ENCODE measurements at regions not wholly inside any gene's neighbourhood (a gene's known extent, or its start where the extent isn't known, plus 50 kb on each side); places are given as distances from the start of the nearest gene placed in this dataset.
A peak's percentile ranks its signal among the peaks of the same experiment; 100 is the strongest.

GRCh38 chr1:238658763-238659162, 727.6 kb upstream of the CHRM3 start:
- no peak overlapping the region for H3K4me3 ChIP-seq
- no peaks in the 10 kb centered on the region for H3K9me3 ChIP-seq
- H3K4me1 ChIP-seq = no peaks in the 10 kb centered on the region
- in situ Hi-C loops (cut with MboI; ENCODE audit: low sequenced_read_pairs) = no loop called here
- no peaks in the 10 kb centered on the region for H3K27me3 ChIP-seq (ENCODE audit: low read depth)
- no peak for DNase-seq (ENCODE audit: low spot score in 2 of 2)
- no peaks in the 10 kb centered on the region for H3K36me3 ChIP-seq (replicated peaks)

GRCh38 chr1:238653693-238654321, 732.6 kb upstream of the CHRM3 start:
- no peaks in the 10 kb centered on the region for H3K27me3 ChIP-seq (ENCODE audit: low read depth)
- no peaks in the 10 kb centered on the region for H3K4me1 ChIP-seq
- in situ Hi-C loops (cut with MboI; ENCODE audit: low sequenced_read_pairs) = no loop called here
- H3K9me3 ChIP-seq = no peaks in the 10 kb centered on the region
- no peak for DNase-seq (ENCODE audit: low spot score in 2 of 2)
- no peak overlapping the region for H3K4me3 ChIP-seq
- no peaks in the 10 kb centered on the region for H3K36me3 ChIP-seq (replicated peaks)

- no peak for DNase-seq (ENCODE audit: low spot score in 2 of 2)
- no peaks in the 10 kb centered on the region for H3K27me3 ChIP-seq (ENCODE audit: low read depth)
- no peaks in the 10 kb centered on the region for H3K36me3 ChIP-seq (replicated peaks)
- no peaks in the 10 kb centered on the region; the same call in 1 of the 2 replicates for H3K4me1 ChIP-seq
- in situ Hi-C loops (cut with MboI; ENCODE audit: low sequenced_read_pairs) = no loop called here
- no peaks in the 10 kb centered on the region for H3K9me3 ChIP-seq
- no peak overlapping the region for H3K4me3 ChIP-seq
Measured at GRCh38 chr1:238652346-238652968, 733.9 kb upstream of the CHRM3 start.

GRCh38 chr1:238649200-238649599, 737.2 kb upstream of the CHRM3 start:
- in situ Hi-C loops (cut with MboI; ENCODE audit: low sequenced_read_pairs) = no loop called here
- Histone ChIP-seq H3K4me1 (no peaks in the 10 kb centered on the region; the same call in 1 of the 2 replicates), H3K4me3 (no peak overlapping the region), H3K27me3 (ENCODE audit: low read depth) (no peaks in the 10 kb centered on the region), H3K36me3 (replicated peaks) (no peaks in the 10 kb centered on the region), H3K9me3 (no peaks in the 10 kb centered on the region)
- no peak for DNase-seq (ENCODE audit: low spot score in 2 of 2)

- in situ Hi-C loops (cut with MboI; ENCODE audit: low sequenced_read_pairs) = no loop called here
- Histone ChIP-seq H3K36me3 (replicated peaks) (no peaks in the 10 kb centered on the region), H3K4me3 (no peak overlapping the region), H3K9me3 (no peaks in the 10 kb centered on the region), H3K27me3 (ENCODE audit: low read depth) (no peaks in the 10 kb centered on the region), H3K4me1 (no peaks in the 10 kb centered on the region; the same call in 1 of the 2 replicates)
- no peak for DNase-seq (ENCODE audit: low spot score in 2 of 2)
Measured at GRCh38 chr1:238648751-238649150, 737.6 kb upstream of the CHRM3 start.

GRCh38 chr1:238648296-238648695, 738.1 kb upstream of the CHRM3 start:
- H3K36me3 ChIP-seq (replicated peaks) = no peaks in the 10 kb centered on the region
- no peaks in the 10 kb centered on the region; the same call in 1 of the 2 replicates for H3K4me1 ChIP-seq
- in situ Hi-C loops (cut with MboI; ENCODE audit: low sequenced_read_pairs) = no loop called here
- no peak overlapping the region for H3K4me3 ChIP-seq
- no peaks in the 10 kb centered on the region for H3K9me3 ChIP-seq
- DNase-seq (ENCODE audit: low spot score in 2 of 2) = no peak
- H3K27me3 ChIP-seq (ENCODE audit: low read depth) = no peaks in the 10 kb centered on the region

- Histone ChIP-seq H3K4me3 (no peak overlapping the region), H3K27me3 (ENCODE audit: low read depth) (no peaks in the 10 kb centered on the region), H3K9me3 (no peaks in the 10 kb centered on the region), H3K4me1 (no peaks in the 10 kb centered on the region; the same call in 1 of the 2 replicates), H3K36me3 (replicated peaks) (no peaks in the 10 kb centered on the region)
- DNase-seq (ENCODE audit: low spot score in 2 of 2) = peak in 1 of 2 experiments; percentile 12
- in situ Hi-C loops (cut with MboI; ENCODE audit: low sequenced_read_pairs) = no loop called here
Measured at GRCh38 chr1:238647877-238648276, 738.5 kb upstream of the CHRM3 start.

- H3K36me3 ChIP-seq (replicated peaks) = no peaks in the 10 kb centered on the region
- H3K4me1 ChIP-seq = no peaks in the 10 kb centered on the region
- H3K9me3 ChIP-seq = no peaks in the 10 kb centered on the region
- no peaks in the 10 kb centered on the region for H3K27me3 ChIP-seq (ENCODE audit: low read depth)
- in situ Hi-C loops (cut with MboI; ENCODE audit: low sequenced_read_pairs) = no loop called here
- no peak for DNase-seq (ENCODE audit: low spot score in 2 of 2)
- no peak overlapping the region for H3K4me3 ChIP-seq
Measured at GRCh38 chr1:238642231-238642630, 744.1 kb upstream of the CHRM3 start.

- no peaks in the 10 kb centered on the region for H3K36me3 ChIP-seq (replicated peaks)
- DNase-seq (ENCODE audit: low spot score in 2 of 2) = no peak
- H3K4me1 ChIP-seq = no peaks in the 10 kb centered on the region
- no peaks in the 10 kb centered on the region for H3K27me3 ChIP-seq (ENCODE audit: low read depth)
- in situ Hi-C loops (cut with MboI; ENCODE audit: low sequenced_read_pairs) = no loop called here
- H3K9me3 ChIP-seq = no peaks in the 10 kb centered on the region
- no peak overlapping the region for H3K4me3 ChIP-seq
Measured at GRCh38 chr1:238639861-238640260, 746.5 kb upstream of the CHRM3 start.

GRCh38 chr1:238628110-238628509, 737.4 kb upstream of the ZP4 start:
- H3K4me1 ChIP-seq = no peaks in the 10 kb centered on the region
- no peaks in the 10 kb centered on the region for H3K9me3 ChIP-seq
- no peak for DNase-seq (ENCODE audit: low spot score in 2 of 2)
- H3K4me3 ChIP-seq = no peak overlapping the region
- in situ Hi-C loops (cut with MboI; ENCODE audit: low sequenced_read_pairs) = no loop called here
- H3K36me3 ChIP-seq (replicated peaks) = no peaks in the 10 kb centered on the region
- H3K27me3 ChIP-seq (ENCODE audit: low read depth) = no peaks in the 10 kb centered on the region

- no peak for DNase-seq (ENCODE audit: low spot score in 2 of 2)
- in situ Hi-C loops (cut with MboI; ENCODE audit: low sequenced_read_pairs) = no loop called here
- Histone ChIP-seq H3K27me3 (ENCODE audit: low read depth) (no peaks in the 10 kb centered on the region), H3K4me3 (no peak overlapping the region), H3K4me1 (no peaks in the 10 kb centered on the region), H3K36me3 (replicated peaks) (no peaks in the 10 kb centered on the region), H3K9me3 (no peaks in the 10 kb centered on the region)
Measured at GRCh38 chr1:238624776-238625175, 734.1 kb upstream of the ZP4 start.

- DNase-seq (ENCODE audit: low spot score in 2 of 2) = no peak
- no peaks in the 10 kb centered on the region for H3K27me3 ChIP-seq (ENCODE audit: low read depth)
- in situ Hi-C loops (cut with MboI; ENCODE audit: low sequenced_read_pairs) = no loop called here
- H3K4me3 ChIP-seq = no peak overlapping the region
- H3K4me1 ChIP-seq = no peaks in the 10 kb centered on the region
- no peaks in the 10 kb centered on the region for H3K36me3 ChIP-seq (replicated peaks)
- no peaks in the 10 kb centered on the region for H3K9me3 ChIP-seq
Measured at GRCh38 chr1:238621405-238621804, 730.7 kb upstream of the ZP4 start.

- H3K9me3 ChIP-seq = no peaks in the 10 kb centered on the region
Measured at GRCh38 chr1:238619652-238620051, 728.9 kb upstream of the ZP4 start.

GRCh38 chr1:238611406-238611805, 720.7 kb upstream of the ZP4 start:
- no peaks in the 10 kb centered on the region for H3K36me3 ChIP-seq (replicated peaks)
- no peaks in the 10 kb centered on the region for H3K4me1 ChIP-seq
- DNase-seq (ENCODE audit: low spot score in 2 of 2) = no peak
- no peaks in the 10 kb centered on the region for H3K9me3 ChIP-seq
- in situ Hi-C loops (cut with MboI; ENCODE audit: low sequenced_read_pairs) = no loop called here
- H3K27me3 ChIP-seq (ENCODE audit: low read depth) = no peaks in the 10 kb centered on the region
- no peak overlapping the region for H3K4me3 ChIP-seq

More at GRCh38 chr1:238619652-238620051, 728.9 kb upstream of the ZP4 start:
- no peak overlapping the region for H3K4me3 ChIP-seq
- DNase-seq (ENCODE audit: low spot score in 2 of 2) = no peak
- H3K27me3 ChIP-seq (ENCODE audit: low read depth) = no peaks in the 10 kb centered on the region
- no peaks in the 10 kb centered on the region for H3K4me1 ChIP-seq
- H3K36me3 ChIP-seq (replicated peaks) = no peaks in the 10 kb centered on the region
- in situ Hi-C loops (cut with MboI; ENCODE audit: low sequenced_read_pairs) = no loop called here
